PC-9 (cell line): ENCODE measurements at regions not wholly inside any gene's neighbourhood (a gene's known extent, or its start where the extent isn't known, plus 50 kb on each side); places are given as distances from the start of the nearest gene placed in this dataset.

Source experiments
- EZH2 ChIP-seq: fragments of 200-600 bp; sonication (generic); IDR thresholded peaks from 2 replicates; pipeline ENCODE4 v1.8.0; 2017; ENCODE audit warnings: antibody characterized with exemption, low read depth
- TF ChIP-seq, protein P1 (sequence below): fragments of 200-600 bp; sonication (generic); conservative IDR thresholded peaks from 2 replicates; pipeline ENCODE4 v1.6.1; 2017; ENCODE audit warnings: mixed run types, antibody characterized with exemption, mild to moderate bottlenecking, moderate library complexity

GRCh38 chr1:86207323-86207722 is 50.8 kb upstream of the COL24A1 start:
- TF ChIP-seq, protein P1, sequence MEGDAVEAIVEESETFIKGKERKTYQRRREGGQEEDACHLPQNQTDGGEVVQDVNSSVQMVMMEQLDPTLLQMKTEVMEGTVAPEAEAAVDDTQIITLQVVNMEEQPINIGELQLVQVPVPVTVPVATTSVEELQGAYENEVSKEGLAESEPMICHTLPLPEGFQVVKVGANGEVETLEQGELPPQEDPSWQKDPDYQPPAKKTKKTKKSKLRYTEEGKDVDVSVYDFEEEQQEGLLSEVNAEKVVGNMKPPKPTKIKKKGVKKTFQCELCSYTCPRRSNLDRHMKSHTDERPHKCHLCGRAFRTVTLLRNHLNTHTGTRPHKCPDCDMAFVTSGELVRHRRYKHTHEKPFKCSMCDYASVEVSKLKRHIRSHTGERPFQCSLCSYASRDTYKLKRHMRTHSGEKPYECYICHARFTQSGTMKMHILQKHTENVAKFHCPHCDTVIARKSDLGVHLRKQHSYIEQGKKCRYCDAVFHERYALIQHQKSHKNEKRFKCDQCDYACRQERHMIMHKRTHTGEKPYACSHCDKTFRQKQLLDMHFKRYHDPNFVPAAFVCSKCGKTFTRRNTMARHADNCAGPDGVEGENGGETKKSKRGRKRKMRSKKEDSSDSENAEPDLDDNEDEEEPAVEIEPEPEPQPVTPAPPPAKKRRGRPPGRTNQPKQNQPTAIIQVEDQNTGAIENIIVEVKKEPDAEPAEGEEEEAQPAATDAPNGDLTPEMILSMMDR, result no peak
- TF ChIP-seq EZH2, result no peak
